22Rv1 (cell line): ENCODE measurements at regions not wholly inside any gene's neighbourhood (a gene's known extent, or its start where the extent isn't known, plus 50 kb on each side); places are given as distances from the start of the nearest gene placed in this dataset.

ENCODE experiments used
- H3K27ac ChIP-seq: fragments of 450-650 bp; 2 replicates; pipeline ENCODE4 v1.5.1; 2017
- ZFX ChIP-seq: fragments of 450-650 bp; IDR thresholded peaks from 2 replicates; pipeline ENCODE4 v1.6.1; 2017; ENCODE audit warnings: antibody characterized with exemption, borderline replicate concordance
- TF ChIP-seq, protein P1 (sequence below): fragments of 450-650 bp; IDR thresholded peaks from 2 replicates; pipeline ENCODE4 v1.5.1; 2017; ENCODE audit warnings: mild to moderate bottlenecking

DNA sequence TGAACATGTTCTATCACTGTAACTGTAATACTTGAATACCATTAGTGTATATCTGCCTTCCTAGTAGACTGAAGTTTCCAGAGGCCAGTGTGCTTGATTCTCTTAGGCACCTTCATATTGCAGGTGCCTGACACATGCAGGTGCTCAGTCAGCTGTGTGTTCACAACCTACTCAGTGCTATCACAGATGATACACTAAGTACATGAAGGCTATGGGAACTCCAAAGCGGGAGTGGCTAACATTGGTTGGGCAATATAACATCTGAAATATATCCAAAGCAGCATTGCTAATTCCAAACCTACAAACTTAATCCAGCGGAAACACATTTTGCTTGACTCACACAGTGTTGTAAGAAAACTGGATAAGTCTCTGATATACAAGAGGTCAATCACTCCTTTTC is 539.3 kb upstream of the ISX start:
- TF ChIP-seq, protein P1, sequence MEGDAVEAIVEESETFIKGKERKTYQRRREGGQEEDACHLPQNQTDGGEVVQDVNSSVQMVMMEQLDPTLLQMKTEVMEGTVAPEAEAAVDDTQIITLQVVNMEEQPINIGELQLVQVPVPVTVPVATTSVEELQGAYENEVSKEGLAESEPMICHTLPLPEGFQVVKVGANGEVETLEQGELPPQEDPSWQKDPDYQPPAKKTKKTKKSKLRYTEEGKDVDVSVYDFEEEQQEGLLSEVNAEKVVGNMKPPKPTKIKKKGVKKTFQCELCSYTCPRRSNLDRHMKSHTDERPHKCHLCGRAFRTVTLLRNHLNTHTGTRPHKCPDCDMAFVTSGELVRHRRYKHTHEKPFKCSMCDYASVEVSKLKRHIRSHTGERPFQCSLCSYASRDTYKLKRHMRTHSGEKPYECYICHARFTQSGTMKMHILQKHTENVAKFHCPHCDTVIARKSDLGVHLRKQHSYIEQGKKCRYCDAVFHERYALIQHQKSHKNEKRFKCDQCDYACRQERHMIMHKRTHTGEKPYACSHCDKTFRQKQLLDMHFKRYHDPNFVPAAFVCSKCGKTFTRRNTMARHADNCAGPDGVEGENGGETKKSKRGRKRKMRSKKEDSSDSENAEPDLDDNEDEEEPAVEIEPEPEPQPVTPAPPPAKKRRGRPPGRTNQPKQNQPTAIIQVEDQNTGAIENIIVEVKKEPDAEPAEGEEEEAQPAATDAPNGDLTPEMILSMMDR: no peak
- TF ChIP-seq ZFX: no peak
- no peak overlapping the region for H3K27ac ChIP-seq

DNA sequence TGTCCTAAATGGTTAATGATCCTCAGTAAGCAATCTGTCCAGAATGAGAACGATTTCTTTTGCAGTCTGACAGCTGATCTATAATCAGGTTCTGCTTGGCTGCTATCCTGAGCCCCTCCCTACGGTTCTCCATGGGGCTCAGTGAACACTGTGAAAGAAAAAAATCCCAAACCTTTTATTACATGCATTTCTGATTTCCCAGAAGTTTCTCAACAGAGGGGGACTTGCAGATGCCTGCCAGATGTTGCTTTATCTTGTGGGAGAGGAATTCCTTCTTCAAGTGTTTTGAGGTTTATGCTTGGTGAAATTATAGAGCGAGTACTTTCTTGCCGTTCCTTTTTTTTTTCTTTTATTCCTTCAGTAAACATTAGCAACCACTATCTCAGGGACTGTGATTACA is 531.9 kb upstream of the ISX start:
- TF ChIP-seq ZFX: no peak
- TF ChIP-seq, protein P1: no peak
- H3K27ac ChIP-seq: no peak overlapping the region

DNA sequence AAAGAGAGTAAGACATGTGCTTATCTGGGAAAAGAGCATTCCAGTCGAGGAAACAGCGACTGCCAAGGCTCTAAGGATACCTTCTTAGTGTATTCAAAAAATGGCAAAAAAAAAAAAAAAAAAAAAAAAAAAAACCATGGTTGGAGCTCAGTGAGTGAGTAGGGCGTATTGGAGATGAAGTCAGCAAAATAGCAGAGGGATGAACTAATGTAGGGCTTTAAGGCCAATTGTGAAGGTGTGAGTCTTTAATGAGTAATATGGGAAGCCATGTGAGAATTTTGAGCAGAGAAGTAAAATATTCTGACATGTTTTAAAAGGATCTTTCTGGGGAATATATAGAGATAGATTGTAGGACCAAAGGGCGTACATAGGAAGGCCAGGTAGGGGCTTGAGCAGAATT is 498.6 kb upstream of the ISX start:
- H3K27ac ChIP-seq: no peak overlapping the region
- TF ChIP-seq, protein P1: no peak
- TF ChIP-seq ZFX: no peak

DNA sequence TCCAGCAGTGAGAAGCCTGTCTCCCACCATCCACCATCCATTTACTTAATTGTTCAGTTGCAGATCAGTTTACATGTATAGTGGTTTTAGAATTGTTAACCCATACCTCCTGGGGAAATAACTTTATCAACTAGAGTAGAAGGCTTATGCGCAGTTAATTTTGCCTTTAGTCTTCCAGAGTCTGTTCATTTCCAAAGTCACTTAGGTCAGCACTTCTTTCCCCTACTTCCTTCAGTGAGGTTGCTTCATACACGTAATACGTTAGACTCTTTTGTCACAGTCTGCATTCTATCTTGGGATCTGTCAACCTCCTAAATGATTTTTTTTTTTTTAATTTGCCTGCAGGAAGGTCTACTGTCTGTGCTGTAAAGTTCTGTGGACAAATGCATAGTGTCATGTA is 495.6 kb upstream of the ISX start:
- TF ChIP-seq, protein P1: no peak
- no peak for TF ChIP-seq ZFX

DNA sequence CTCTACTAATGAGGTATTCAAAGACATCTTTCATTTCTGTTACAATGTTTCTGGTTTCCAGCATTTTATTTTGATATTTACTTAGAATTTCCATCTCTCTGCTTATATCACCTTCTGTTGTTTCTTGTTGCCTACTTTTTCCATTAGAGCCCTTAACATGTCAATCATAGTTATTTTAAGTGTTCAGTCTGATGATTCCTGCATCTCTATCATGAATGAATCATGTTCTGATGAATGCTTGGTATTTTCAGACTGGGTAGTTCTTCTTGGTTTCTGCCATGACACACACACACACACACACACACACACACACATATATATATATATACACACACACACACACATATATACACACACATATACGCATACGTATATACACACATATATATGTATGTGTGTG is 486.4 kb upstream of the ISX start:
- no peak overlapping the region for H3K27ac ChIP-seq
- TF ChIP-seq, protein P1: no peak
- no peak for TF ChIP-seq ZFX

More for the DNA sequence above, 495.6 kb upstream of the ISX start:
- H3K27ac ChIP-seq: no peak overlapping the region

DNA sequence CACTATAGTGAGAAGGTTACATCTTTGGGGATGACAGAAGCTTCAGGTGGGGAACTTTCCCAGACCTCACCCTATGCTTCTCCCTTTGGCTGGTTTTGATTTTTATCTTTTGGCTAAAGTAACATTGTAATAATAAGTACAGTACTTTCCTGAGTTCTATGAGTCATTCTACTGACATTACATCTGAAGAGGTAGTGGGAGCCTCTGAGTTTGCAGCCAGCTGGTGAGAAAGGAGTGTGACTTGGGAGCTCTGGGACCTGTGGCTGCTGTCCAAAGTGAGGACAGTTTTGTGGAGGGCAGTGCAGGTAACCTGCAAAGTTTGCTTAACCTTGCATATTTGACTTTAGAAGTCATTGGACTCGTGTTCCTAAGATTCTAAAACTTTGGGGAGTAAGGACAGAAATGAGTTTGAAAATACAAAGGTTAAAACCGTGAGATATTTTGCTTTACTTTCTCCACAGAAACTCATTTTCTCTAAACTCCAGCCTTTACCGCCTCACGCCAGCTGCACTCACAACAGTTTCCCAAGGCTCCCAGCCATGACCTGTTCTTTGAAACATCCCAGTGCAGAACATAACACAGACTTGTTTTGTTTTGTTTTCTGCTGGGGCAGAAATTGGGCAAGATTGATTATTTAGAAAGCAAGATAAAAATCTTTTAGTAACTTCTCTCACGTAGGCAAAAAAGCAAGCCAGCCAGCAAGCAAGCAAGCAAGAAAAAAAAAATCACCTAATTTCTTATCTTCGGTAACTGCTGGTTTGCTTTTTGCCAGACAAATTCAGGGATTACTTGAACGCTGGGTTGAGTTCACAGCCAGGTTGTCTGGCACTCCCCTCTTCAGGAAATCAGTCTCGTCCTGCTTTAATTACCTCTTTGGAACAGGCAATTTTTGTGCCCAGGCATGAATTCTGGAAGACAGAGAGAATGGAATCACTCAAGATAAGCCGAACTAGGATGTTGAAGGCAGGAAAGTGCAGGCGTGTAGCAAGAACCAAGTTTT is 478.3 kb upstream of the ISX start:
- H3K27ac ChIP-seq: no peak overlapping the region

More for the DNA sequence above, 478.3 kb upstream of the ISX start:
- TF ChIP-seq, protein P1: no peak
- TF ChIP-seq ZFX: no peak
